Lower leg skin (tissue), 3 donors: ENCODE measurements at regions not wholly inside any gene's neighbourhood (a gene's known extent, or its start where the extent isn't known, plus 50 kb on each side); places are given as distances from the start of the nearest gene placed in this dataset.

ENCODE experiments used
- POLR2A ChIP-seq, 2 donors: fragments of 450-650 bp; IDR thresholded peaks; one replicate each; pipeline ENCODE4 v1.6.1; 2016 to 2017; ENCODE audit warnings: antibody characterized with exemption in 2 of 2, mild to moderate bottlenecking in 1 of 2, moderate library complexity in 1 of 2
- TF ChIP-seq, protein P1 (sequence below), 3 donors: fragments of 450-650 bp; IDR thresholded peaks; one replicate each; pipeline ENCODE4 v1.5.1; 2016; ENCODE audit warnings: antibody characterized with exemption in 3 of 3, mild to moderate bottlenecking in 3 of 3, moderate library complexity in 2 of 3

DNA sequence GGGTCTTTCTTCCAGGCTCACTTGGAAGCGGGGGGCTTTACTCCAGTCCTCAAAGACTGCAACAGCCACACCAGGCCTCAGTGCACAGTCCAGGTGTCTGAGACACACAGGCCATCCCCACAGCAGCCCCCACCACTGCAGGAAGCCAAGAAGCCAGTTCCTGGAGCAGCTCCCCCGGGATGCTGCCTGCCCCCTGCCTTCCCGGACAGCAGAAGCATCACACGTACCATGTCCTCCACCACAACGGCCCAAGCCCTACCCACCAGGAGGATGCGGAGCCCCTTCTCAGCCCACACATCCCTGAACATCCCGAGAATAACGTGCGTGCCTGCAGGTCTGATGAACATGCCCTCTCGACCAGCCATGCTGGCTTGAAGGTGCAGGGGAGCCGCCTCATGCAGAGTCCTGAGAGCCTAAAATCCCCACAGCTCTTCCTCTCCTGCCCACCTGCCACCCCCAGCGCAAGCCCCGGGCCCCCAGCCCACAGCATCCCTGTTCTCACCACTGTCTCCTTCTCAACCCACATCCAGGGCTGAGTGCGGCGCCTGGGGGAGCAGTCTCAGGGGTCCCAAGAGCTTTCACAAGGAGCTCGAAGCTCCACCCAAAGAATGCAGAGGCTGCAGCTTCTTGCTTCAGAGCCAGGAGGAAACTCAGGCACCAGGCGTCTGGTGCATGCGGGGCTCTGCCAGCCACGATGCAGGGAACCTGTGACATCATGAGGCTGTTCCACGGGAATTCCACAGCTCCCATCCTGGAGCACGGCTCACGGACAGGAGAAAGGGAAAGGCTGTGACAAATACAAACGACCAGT, 209.6 kb downstream of the BRD1 start:
- TF ChIP-seq, protein P1, sequence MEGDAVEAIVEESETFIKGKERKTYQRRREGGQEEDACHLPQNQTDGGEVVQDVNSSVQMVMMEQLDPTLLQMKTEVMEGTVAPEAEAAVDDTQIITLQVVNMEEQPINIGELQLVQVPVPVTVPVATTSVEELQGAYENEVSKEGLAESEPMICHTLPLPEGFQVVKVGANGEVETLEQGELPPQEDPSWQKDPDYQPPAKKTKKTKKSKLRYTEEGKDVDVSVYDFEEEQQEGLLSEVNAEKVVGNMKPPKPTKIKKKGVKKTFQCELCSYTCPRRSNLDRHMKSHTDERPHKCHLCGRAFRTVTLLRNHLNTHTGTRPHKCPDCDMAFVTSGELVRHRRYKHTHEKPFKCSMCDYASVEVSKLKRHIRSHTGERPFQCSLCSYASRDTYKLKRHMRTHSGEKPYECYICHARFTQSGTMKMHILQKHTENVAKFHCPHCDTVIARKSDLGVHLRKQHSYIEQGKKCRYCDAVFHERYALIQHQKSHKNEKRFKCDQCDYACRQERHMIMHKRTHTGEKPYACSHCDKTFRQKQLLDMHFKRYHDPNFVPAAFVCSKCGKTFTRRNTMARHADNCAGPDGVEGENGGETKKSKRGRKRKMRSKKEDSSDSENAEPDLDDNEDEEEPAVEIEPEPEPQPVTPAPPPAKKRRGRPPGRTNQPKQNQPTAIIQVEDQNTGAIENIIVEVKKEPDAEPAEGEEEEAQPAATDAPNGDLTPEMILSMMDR (IDR thresholded peaks at IDR 0.05): no peak
- TF ChIP-seq POLR2A (IDR thresholded peaks at IDR 0.05): no peak
